NCI-H2081 (cell line): ENCODE measurements at regions not wholly inside any gene's neighbourhood (a gene's known extent, or its start where the extent isn't known, plus 50 kb on each side); places are given as distances from the start of the nearest gene placed in this dataset.

Experiments used
- DNase-seq, 2 experiments: peaks; one replicate each; lab custom pipeline; 2025; lab: John Stamatoyannopoulos, UW

DNA sequence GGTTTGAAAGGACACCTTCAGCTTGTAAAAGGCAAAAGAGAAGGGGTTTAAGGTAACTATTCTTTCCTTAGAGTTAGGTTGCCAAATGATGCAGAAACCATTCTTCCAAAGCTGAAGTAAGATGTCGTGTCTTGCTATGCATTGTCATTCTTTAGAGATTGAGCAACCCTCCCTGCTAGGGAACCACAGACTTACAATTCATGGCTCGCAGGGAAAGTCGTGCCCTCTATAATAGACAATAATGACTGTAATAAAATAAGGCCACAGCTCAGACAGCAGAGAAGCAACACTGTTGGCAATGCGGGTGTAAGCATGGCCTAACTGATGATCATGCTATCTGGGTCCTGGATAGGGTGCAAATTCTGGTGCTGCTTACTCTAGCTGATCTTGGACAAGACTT lies 129.6 kb upstream of the CDH13 start:
- DNase-seq, result no peak

DNA sequence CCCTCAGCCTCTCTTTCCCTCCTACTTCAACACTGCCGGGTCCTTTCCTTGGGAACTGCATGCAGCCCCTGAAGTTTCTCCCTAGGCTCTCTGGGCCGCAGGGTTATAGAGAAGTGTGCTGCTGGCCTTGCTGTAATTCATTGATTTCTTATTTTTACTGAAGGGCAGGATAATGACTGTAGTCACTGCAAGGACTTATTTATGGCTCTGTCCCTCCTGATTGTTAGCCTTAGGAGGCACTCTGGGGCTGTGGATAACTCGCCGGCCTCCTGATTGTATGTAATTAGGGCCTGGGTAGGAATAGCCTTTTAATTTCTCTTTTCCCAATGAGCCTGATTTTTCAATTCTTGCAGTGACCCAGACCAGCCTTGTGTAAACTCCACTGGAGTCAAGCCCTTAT lies 138.3 kb upstream of the CDH13 start:
- DNase-seq, result no peak

DNA sequence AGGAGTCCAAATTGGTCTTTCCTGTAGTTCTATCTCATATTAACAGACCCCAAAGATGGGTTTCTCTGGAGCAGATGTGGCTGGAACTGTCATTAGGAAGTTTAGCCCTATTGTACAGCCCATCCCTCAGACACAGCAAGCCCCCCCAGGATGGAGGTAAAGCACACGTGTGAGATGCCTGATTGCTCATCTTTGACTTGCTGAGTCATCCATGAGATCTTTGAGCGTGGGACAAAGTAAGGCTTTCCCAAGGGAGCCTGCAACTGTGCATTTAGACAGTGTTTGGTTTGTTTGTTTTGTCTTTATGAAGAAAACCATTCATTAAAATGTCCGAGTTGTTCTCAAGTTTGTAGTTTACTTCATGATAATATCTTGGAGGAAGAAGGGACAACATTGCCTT lies 145.3 kb upstream of the CDH13 start:
- DNase-seq, result no peak

DNA sequence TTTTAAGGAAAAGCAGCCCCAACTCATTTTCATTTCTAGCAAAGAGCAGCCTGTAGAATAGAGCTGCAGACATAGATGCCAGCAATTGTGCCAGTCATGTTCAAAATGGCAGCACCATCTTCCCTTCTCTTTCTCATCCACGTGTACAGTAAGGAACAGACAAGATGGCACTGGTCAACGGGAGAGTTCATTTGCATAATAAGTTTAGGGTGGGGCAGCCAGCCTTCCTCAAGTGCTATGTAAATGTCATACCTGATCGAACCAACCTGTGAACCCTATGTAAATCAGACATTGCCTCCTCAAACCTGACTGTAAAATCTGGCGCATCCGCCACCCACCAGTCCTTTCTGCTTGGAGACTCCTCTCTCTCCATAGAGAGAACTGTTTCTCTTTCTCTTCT lies 150.0 kb upstream of the CDH13 start:
- DNase-seq, result no peak

DNA sequence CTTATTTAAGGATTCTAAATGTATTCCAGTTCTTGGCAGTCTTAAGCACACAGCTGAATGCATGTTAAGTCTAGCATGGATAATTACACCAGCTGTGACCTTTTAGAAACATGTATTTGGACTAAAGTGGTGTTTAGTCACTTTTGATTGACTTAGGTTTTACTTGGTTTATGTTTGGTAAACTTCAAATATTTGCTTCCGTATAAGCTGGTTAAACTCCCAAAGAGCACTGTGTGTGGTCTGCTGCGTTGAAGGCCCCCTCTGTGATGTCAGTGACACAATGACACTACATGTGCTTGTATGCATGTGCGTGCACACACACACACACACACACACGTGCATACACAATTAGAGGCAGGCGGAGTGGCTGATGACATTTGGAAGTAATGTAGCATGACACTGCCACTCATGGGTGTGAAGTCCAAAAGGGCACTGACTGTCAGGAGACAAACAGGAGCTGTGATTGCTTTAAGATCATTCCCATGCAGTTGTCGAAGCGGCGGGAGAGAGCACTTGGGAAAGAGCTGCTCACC lies 156.1 kb upstream of the CDH13 start:
- peak in 1 of 2 experiments; percentile 39 for DNase-seq

DNA sequence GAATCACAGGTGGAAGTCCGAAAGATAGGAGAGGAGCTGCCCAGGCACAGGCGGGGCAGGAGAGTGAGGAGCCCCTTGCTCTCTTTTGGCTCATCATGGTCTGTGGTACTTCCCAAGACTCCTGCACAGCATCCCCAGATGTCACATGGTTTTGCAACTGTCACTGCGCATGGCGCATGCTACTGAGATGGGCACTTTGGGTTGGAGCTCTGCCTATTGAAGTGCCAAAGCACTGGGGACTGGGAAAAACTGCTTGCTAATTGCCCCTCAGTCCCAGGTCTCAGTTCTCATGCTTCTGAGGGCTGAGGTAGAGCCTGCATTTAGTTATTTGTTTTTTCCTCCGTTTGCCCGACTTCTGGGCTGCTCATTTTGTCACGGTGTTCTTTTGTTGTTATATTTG lies 156.8 kb upstream of the CDH13 start:
- no peak for DNase-seq

DNA sequence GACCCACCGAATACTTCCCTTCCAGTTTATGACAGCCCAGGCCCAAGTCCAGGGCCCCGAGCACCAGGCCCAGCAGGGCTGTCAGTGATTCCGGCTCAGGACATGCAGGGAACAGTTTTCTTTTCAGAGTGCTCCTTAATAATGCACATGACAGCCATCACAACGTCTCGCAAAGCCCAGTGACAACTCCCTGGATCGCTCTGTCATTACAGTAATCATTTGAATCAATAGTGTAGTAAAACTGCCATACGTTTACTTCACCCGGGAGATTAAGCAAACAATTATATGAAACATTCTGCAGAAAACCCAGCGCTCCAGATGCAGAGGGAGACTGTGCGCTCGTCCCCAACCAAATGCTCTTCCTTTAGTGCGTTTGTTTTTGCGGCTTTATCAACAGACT lies 162.6 kb upstream of the CDH13 start:
- DNase-seq, result peak in 1 of 2 experiments; percentile 2

DNA sequence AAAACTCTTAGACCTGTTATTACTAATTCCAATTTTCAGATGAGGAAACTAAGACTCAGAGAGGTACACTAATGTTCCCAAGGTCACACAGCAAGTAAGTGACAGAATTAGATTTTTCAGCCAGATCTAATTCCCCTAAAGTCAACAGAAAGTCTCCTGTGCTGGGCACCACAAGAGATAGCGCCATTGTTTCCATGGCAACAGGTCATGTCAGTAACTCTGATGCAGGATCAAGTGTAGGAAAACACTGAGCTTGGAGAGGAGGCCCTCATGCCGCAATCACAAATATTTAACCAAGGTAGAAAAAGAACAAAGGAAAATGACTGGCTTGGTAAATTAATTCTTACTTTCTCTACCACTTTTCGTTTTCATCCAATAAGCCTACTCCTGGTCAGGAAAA lies 166.0 kb upstream of the CDH13 start:
- DNase-seq, result peak; percentile 3 to 26

DNA sequence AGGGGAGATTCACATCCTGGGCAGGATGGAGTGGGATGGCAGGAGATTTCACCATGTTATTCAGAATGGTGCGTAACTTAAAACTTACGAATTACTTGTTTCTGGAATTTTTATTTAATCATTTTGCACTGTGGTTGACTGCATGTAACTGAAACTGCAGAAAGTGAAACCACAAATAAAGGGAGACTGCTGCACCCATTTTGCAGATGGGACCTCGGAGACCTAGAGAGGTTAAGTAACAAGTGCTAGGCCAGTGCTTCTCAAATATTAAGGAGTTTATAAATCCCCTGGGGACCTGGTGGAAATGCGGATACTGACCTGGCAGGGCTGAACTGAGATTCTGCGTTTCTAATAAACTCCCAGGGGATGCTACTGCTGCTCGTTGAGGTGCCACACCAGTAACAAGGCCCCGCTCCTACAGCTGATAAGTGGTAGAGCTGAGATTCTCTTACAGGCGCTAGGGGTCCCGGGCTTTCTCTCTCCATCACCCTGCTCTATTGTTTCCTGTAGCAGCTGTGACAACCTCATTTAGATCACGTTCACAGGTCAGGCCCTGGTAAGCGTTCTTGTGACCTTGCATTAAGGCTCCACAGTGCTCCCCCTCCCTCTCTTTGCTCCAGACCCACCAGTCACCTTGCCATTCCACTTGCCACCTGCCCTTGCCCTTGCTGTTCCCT lies 167.1 kb upstream of the CDH13 start:
- no peak for DNase-seq

DNA sequence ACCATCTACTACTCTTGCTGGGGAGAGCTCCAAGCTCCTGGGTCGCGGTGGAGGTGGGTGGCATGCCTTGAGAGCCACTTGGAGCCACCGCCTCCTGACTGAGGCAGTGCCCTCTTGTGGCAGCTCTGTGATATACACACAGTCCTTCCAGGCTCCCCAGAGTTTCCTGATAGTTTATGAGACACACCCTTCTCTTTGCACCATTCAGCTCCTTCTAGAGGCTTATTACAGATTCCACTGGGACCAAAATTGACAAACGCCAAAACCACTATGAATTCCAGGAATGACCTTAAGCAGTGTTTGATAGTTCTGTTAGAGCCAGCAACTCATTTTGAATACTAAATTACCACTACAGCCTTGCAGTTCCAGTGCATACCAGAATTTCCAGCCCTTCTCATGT lies 170.1 kb upstream of the CDH13 start:
- peak in 1 of 2 experiments; percentile 22 for DNase-seq

DNA sequence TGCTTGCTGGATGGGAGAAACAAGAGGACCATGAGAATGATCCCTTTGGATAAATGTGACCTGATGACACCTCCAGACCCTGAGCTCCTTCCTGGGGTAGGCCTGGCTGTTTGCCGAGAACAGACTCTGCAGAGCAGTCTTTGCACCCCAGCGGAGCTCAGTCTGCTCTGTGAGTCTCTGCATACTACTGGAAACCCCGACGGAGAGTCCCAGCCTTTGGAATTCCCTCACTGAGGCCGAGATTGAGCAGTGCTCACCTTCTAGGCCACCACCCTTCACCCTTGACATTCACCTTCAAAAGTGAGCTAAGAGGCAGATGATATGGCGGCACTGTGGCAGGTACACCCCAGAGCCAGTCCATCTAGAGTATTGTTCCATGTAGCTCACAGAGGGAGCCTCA lies 172.2 kb upstream of the CDH13 start:
- DNase-seq, result no peak

DNA sequence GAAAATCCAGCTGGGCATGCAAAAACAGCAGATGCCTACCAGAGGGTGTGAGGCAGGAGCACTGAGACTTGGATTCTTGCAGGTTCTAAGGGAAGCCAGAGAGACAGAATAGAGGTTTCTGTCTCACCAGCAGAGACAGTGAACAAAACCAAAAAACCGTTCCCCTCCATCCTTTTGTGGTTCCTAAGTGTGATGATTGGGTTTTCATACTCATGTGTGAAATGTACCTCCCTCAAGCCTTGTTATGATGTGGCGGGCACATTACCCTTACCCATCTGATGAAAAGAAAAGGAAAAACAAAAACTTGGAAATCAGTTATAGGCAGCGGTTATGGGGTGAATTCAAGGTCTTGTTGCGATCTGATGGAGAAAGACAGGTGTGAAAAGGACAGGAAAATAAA lies 172.6 kb upstream of the CDH13 start:
- DNase-seq, result no peak

DNA sequence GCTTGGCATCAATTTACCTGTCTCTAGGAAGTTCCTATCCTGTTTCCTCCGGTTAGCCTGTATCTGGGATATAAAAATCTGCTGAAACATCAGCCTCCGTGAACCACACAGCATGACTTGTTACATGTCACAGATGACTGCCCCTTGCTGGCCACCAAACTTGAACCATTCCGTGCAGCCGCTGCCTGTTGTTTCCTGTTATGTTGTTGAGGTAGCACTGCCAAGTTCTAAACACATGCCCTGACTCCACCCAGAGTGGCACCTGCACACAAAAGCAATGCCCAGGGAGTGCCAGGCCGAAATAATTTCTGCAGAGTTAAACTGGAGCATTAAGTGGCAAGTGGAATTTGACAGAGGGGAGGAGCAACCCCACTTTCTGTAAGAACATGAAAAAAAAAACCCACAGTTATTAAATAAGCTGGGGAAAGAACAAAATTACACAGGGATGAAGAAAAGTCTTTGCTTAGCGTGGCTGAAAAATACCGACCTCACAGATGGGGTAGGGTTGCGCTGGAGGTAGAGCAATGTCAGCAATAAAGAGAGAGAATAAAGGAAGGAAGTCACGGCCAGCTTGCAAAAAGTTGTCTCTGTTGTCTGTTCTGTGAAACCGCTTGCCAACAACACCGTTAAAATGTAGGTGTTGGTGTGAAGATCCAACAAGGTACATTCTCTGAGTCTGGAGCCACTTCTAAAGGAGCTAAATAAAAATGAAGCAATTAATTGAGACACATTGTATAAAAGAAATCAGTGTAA lies 174.6 kb upstream of the CDH13 start:
- no peak for DNase-seq

DNA sequence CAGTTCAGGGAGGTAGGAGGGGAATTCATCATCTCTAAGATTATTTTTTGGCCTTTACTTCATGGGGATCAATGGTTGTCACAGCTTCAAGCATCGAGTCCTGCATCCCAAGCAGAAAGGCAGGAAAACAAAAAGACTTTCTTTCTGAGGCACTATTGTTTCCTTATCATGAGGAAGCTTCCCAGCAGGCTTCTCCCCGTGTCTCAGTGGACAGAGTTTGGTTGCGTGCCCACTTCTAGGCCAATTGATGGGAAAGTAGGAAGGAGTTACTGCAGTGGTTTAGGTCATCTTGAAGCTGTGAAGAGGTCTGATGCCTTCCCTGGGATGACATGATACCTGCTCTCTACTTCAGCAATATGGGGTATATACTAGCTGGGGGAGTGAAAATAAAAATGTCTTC lies 175.3 kb upstream of the CDH13 start:
- no peak for DNase-seq

DNA sequence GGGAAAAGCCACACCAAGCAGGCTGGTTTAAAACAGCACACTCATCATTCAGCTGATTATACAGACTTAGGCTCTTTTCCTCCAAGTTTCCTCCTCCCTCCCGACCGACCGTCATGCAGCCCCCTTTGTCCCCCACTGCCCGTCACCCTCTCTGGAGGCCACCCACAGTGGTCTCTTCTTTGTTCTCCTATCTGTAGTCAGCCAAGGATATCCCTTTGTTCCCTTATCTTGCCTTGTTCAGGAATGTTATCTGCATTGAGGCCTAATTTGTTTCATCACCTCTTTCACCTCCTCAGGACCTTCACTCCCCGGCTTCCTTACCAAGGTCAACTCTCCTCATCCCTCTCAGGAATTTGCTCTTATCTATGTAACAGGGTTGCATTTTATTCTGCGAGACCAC lies 186.4 kb upstream of the CDH13 start:
- no peak for DNase-seq

DNA sequence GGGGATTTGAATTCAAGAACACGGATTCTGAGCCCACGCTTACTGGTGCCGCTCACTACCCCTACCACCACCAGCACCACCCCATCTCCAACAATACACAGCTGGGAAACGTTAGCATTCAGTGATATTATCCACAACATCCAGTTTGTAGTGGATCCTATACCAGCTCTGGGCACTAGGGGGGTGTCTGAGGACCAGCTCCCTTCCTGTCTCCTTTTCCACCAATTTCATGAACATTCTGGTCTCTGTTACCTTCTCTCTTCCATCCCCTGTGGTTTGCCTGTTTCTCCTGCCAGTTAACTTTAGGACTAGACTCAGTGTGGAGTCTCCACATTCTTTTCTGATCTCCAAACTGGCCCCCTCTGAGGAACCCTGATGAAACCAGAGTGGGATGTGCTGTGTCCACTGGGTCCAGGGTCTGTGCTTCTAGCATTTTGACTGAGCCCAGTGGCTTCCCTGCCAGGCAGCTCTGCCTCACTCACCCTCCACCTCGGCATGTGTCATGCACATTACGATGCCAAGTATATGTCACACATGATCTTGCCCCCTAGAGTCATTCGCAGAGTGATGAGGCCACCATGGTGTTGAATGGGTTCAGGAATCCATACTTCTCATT lies 187.0 kb upstream of the CDH13 start:
- DNase-seq, result no peak

DNA sequence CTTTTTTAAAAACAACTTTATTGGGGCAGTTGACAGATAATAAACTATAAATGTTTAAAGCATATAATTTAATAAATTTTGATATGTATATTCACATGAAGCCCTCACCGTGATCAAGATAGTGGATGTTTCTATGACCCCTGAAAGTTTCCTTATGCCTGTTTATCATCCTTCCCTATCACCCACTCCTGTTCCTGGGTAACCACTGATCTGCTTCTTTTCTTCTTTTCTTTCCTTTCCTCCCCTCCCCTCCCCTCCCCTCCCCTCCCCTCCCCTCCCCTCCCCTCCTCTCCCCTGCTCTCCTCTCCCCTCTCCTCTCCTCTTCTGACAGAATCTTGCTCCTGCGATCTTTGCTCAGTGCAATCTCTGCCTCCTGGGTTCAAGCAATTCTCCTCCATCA lies 193.7 kb upstream of the CDH13 start:
- no peak for DNase-seq

DNA sequence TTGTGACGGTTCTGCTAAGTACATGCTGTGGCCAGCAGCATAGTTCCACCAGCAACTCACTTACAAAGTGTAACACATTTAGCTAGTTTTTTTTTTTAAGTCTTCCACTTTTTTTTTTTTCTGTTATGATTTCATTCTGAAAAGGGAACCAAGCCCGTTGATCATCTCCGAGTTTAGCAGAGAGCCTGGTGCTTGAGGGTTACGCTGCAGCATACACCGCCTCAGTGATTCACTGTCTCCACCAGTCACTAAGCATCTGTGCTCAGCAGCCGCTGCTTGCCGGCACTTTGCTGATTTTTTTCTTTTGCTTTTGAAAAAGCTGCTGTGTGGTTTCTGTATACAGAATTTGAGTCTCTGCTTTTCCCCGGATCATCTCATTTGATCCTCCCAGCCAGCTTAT lies 194.5 kb upstream of the CDH13 start:
- DNase-seq, result no peak

DNA sequence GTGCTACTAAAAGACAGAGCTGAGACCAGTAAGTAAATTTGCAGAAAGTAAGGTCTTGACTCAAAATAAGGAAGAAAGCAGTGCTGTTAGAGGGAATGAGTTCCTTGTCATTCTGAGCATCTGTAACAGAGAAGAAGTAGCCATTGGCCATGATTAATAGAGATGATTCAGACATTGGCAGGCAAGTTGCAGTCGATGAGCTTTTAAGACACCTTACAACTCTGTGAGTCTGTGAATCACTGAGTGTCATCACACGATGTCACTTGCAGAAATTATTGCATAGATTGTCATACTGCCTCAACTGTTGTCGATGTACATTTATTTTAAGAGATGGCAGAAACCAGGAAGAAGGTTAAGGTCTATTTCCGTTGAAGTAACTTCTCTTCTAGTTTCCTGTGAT lies 201.1 kb upstream of the CDH13 start:
- no peak for DNase-seq

DNA sequence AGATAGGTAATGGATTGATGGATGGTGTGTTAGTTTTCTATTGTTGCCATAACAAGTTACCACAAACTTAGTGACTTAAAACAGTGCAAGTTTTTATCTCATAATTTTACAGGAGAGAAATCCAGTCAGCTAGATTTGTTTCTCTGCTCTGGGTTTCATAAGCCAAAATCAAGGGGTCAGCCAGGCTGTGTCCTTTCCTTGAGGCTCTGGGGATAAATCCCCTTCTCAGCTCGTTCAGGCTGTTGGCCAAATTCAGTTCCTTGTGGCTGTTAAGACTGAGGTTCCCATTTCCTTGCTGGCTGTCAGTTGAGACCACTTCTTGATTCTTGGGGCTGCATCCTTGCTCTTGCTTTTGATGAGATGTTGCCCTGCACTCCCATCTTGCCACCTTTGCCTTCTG lies 204.9 kb upstream of the CDH13 start:
- no peak for DNase-seq

DNA sequence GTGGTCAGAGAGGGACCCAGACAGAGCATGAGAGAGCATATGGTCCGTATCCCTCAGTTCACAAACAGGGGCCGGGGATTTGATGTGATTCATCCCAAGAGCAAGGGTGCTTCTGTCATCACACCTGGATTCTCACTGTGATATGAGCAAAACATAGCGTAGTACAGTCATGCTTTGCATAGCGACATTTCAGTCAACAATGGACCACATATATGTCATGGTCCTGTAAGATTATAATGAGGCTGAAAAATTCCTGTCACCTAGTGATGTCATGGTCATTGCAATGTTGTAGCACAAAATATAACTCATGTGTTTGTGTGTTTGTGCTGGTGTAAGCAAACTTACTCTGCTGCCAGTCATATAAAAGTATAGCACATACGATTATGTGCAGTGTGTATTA lies 207.4 kb upstream of the CDH13 start:
- DNase-seq, result no peak

DNA sequence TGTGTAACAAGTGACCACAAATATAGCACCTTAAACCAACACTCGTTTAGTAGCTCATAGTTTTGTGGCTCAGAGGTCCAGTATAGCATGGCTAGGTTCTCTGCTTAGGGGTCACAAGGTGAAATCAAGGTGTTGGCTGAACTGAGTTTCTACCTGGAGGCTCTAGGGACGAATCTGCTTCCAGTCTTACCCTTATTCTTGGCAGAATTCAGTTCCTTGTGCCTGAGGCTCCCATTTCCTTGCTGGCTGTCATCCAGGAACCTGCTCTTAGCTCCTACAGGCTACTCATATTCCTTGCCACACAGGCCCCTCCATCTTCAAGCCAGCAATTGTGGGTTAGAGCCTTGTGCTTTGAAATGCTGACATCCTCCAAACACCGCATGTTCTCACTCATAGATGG lies 212.3 kb upstream of the CDH13 start:
- no peak for DNase-seq

DNA sequence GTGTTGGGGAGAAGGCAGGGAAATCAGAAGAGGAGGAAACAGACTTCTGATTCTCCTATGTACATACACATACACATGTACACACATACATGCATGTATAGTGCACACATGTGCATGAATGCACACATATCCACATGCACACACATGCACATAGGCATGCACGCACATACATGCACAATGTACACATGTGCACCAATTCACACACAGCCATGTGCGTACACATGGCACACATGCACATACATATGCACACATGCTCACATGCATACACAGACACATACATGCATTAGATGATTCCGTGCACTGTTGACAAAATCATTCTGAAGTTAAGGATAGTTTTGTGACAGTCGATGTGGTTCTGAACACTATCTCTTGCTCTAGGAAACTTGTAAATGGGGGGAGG lies 214.0 kb upstream of the CDH13 start:
- DNase-seq, result no peak
